H9 (cell line): ENCODE measurements at regions not wholly inside any gene's neighbourhood (a gene's known extent, or its start where the extent isn't known, plus 50 kb on each side); places are given as distances from the start of the nearest gene placed in this dataset.

Experiments
- DNase-seq: peaks from one replicate; pipeline ENCODE4 v3.0.0-alpha.2; 2017
- H2AFZ ChIP-seq: one replicate; pipeline ENCODE4 v1.6.1; 2013; ENCODE audit warnings: mild to moderate bottlenecking, low read length, control low read depth, moderate library complexity
- H2AK5ac ChIP-seq: 2 replicates; pipeline ENCODE4 v1.6.1; 2013; ENCODE audit warnings: low read length, control low read depth, mixed read lengths; ENCODE audit not compliant: insufficient read length
- H2BK120ac ChIP-seq: one replicate; pipeline ENCODE4 v1.6.1; 2013; ENCODE audit warnings: low read depth, mild to moderate bottlenecking, low read length, control low read depth, inconsistent platforms; ENCODE audit not compliant: poor library complexity, severe bottlenecking
- H2BK12ac ChIP-seq: 2 replicates; pipeline ENCODE4 v1.6.1; 2013; ENCODE audit warnings: low read length, control low read depth, mixed read lengths, low read depth; ENCODE audit not compliant: insufficient read length
- H2BK15ac ChIP-seq: 2 replicates; pipeline ENCODE4 v1.6.1; 2013; ENCODE audit warnings: low read depth, low read length, control low read depth
- H2BK20ac ChIP-seq: one replicate; pipeline ENCODE4 v1.6.1; 2013; ENCODE audit warnings: low read depth, mild to moderate bottlenecking, low read length, control low read depth, inconsistent platforms; ENCODE audit not compliant: poor library complexity, severe bottlenecking
- H2BK5ac ChIP-seq: 2 replicates; pipeline ENCODE4 v1.6.1; 2013; ENCODE audit warnings: low read length, control low read depth, mixed read lengths; ENCODE audit not compliant: insufficient read length
- H3K14ac ChIP-seq: 2 replicates; pipeline ENCODE4 v1.6.1; 2013; ENCODE audit warnings: low read length, control low read depth; ENCODE audit not compliant: insufficient read depth
- H3K18ac ChIP-seq: 2 replicates; pipeline ENCODE4 v1.6.1; 2013; ENCODE audit warnings: low read depth, mild to moderate bottlenecking, mixed read lengths, low read length, control low read depth; ENCODE audit not compliant: insufficient read length
- H3K23ac ChIP-seq: 2 replicates; pipeline ENCODE4 v1.6.1; 2013; ENCODE audit warnings: low read length, control low read depth, mixed read lengths, low read depth; ENCODE audit not compliant: insufficient read length
- H3K23me2 ChIP-seq: 2 replicates; pipeline ENCODE4 v1.6.1; 2013; ENCODE audit warnings: low read depth, mild to moderate bottlenecking, mixed read lengths, low read length, control low read depth; ENCODE audit not compliant: insufficient read length, poor library complexity, severe bottlenecking
- H3K27ac ChIP-seq: 2 replicates; pipeline ENCODE4 v1.5.1; 2013; ENCODE audit warnings: low read length, control low read depth, mixed read lengths, low read depth; ENCODE audit not compliant: insufficient read length
- H3K27me3 ChIP-seq: 2 replicates; pipeline ENCODE4 v1.6.1; 2013; ENCODE audit warnings: low read length, control low read depth, inconsistent platforms; ENCODE audit not compliant: insufficient read depth
- H3K4ac ChIP-seq: 2 replicates; pipeline ENCODE4 v1.6.1; 2013; ENCODE audit warnings: low read depth, mild to moderate bottlenecking, control low read depth, inconsistent platforms, low read length, moderate library complexity
- H3K4me1 ChIP-seq: 2 replicates; pipeline ENCODE4 v1.6.1; 2013; ENCODE audit warnings: low read length, control low read depth, inconsistent platforms; ENCODE audit not compliant: insufficient read depth
- H3K4me2 ChIP-seq: 2 replicates; pipeline ENCODE4 v1.6.1; 2013; ENCODE audit warnings: low read length, control low read depth, mixed read lengths; ENCODE audit not compliant: insufficient read length, insufficient read depth
- H3K56ac ChIP-seq: 2 replicates; pipeline ENCODE4 v1.6.1; 2013; ENCODE audit warnings: low read depth, mild to moderate bottlenecking, mixed read lengths, low read length, control low read depth; ENCODE audit not compliant: insufficient read length
- H3K79me1 ChIP-seq: 2 replicates; pipeline ENCODE4 v1.6.1; 2013; ENCODE audit warnings: low read depth, mild to moderate bottlenecking, moderate library complexity, low read length, control low read depth, inconsistent platforms; ENCODE audit not compliant: insufficient read depth, poor library complexity, severe bottlenecking
- H3K79me2 ChIP-seq: 2 replicates; pipeline ENCODE4 v1.6.1; 2013; ENCODE audit warnings: low read length, control low read depth, inconsistent platforms; ENCODE audit not compliant: insufficient read depth
- H3K9ac ChIP-seq: 2 replicates; pipeline ENCODE4 v1.6.1; 2013; ENCODE audit warnings: low read length, control low read depth, mixed read lengths; ENCODE audit not compliant: insufficient read length; ENCODE audit errors: extremely low read depth
- H3K9me3 ChIP-seq: one replicate; pipeline ENCODE4 v1.6.1; 2013; ENCODE audit warnings: low read depth, low read length, inconsistent platforms; ENCODE audit not compliant: control insufficient read depth
- H3T11ph ChIP-seq: one replicate; pipeline ENCODE4 v1.6.1; 2013; ENCODE audit warnings: mild to moderate bottlenecking, low read length, control low read depth, inconsistent platforms
- H4K20me1 ChIP-seq: one replicate; pipeline ENCODE4 v1.6.1; 2013; ENCODE audit not compliant: control insufficient read depth, insufficient read length, insufficient read depth
- H4K5ac ChIP-seq: 2 replicates; pipeline ENCODE4 v1.6.1; 2013; ENCODE audit warnings: low read depth, mild to moderate bottlenecking, mixed read lengths, low read length, control low read depth; ENCODE audit not compliant: insufficient read length
- H4K8ac ChIP-seq: replicated peaks from 2 replicates; pipeline ENCODE4 v1.6.1; 2013; ENCODE audit warnings: low read length, control low read depth, mixed read lengths, low read depth; ENCODE audit not compliant: insufficient read length
- H4K91ac ChIP-seq: 2 replicates; pipeline ENCODE4 v1.6.1; 2013; ENCODE audit warnings: low read depth, mild to moderate bottlenecking, moderate library complexity, mixed read lengths, low read length, control low read depth; ENCODE audit not compliant: insufficient read length
- H3K27ac Mint-ChIP-seq, 3 experiments: 2 replicates in 2 of 3; 3 replicates in 1 of 3; pipeline ENCODE4 v1.8.0; 2020 to 2021; ENCODE audit warnings: mixed read lengths in 3 of 3, mild to moderate bottlenecking in 1 of 3, moderate library complexity in 1 of 3
- H3K27me3 Mint-ChIP-seq: 2 replicates; pipeline ENCODE4 v1.8.0; 2021; ENCODE audit warnings: low read depth, mild to moderate bottlenecking, moderate library complexity, mixed read lengths
- H3K36me3 Mint-ChIP-seq, 3 experiments: 2 replicates in 2 of 3; 3 replicates in 1 of 3; pipeline ENCODE4 v1.8.0; 2020 to 2021; ENCODE audit warnings: low read depth in 3 of 3, mixed read lengths in 3 of 3; ENCODE audit not compliant: insufficient read depth in 1 of 3
- H3K4me1 Mint-ChIP-seq, 2 experiments: 2 replicates each; pipeline ENCODE4 v1.8.0; 2020; ENCODE audit warnings: mixed read lengths in 2 of 2
- H3K4me3 Mint-ChIP-seq, 2 experiments: 2 replicates in 1 of 2; 3 replicates in 1 of 2; pipeline ENCODE4 v1.8.0; 2020 to 2021; ENCODE audit warnings: mild to moderate bottlenecking in 2 of 2, mixed read lengths in 2 of 2, moderate library complexity in 1 of 2
- H3K9me3 Mint-ChIP-seq, 2 experiments: 2 replicates in 1 of 2; 3 replicates in 1 of 2; pipeline ENCODE4 v1.8.0; 2020; ENCODE audit warnings: mild to moderate bottlenecking in 2 of 2, mixed read lengths in 2 of 2, moderate library complexity in 1 of 2
- WGBS: extraction: QIAGEN DNeasy Blood & Tissue Kit; methylation state at CpG from one replicate; pipeline ENCODE4 v1.1.7; 2013; ENCODE audit warnings: missing lambda C conversion rate, low lambda C conversion rate, mixed read lengths; ENCODE audit not compliant: insufficient read length; ENCODE audit errors: extremely low coverage; 5-methylcytosine and 5-hydroxymethylcytosine counted together
- TF ChIP-seq, protein P1 (sequence below): fragments of 200-600 bp; sonication (generic); conservative IDR thresholded peaks from 3 replicates; pipeline ENCODE4 v1.8.0; 2021; ENCODE audit warnings: antibody characterized with exemption, mild to moderate bottlenecking

DNA sequence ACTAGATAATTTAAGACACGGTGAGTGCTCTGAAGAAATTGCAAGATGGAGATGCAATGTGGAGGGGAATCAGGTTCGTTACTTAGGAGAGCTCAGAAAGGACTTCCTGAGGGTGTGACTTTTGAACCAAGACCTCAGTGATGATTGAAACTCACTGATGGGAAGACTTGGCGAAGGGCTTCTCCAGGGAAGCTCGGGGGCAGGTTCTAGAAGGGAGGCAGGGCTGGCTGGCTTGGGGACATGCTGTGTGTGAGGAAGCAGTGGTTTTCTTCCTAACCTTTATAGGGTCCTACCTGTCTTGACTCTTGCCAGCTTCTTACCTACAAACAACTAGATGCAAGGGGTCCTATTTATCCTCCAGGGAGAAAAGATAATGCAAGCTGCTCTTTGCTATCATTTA, 637.9 kb downstream of the ACTR3B start:
- Histone ChIP-seq H3K9me3 (peaks cover 52% of the 10 kb centered on the region), H3K4me2 (no peak overlapping the region), H3K27me3 (no peaks in the 10 kb centered on the region), H3T11ph (no peak overlapping the region), H3K27ac (no peak overlapping the region), H3K4ac (no peak overlapping the region), H2AK5ac (no peak overlapping the region), H3K18ac (no peak overlapping the region), H3K4me1 (no peaks in the 10 kb centered on the region), H2BK12ac (no peak overlapping the region), H3K9ac (no peak overlapping the region), H2BK120ac (no peak overlapping the region), H3K23ac (no peak overlapping the region), H3K79me1 (no peaks in the 10 kb centered on the region), H3K23me2 (no peaks in the 10 kb centered on the region), H2BK15ac (no peak overlapping the region), H4K8ac (no peak overlapping the region), H4K5ac (no peak overlapping the region), H4K20me1 (no peaks in the 10 kb centered on the region), H2BK20ac (no peak overlapping the region), H2AFZ (no peak overlapping the region), H3K14ac (no peak overlapping the region), H3K56ac (no peak overlapping the region), H3K79me2 (no peaks in the 10 kb centered on the region), H4K91ac (no peak overlapping the region), H2BK5ac (no peak overlapping the region)
- H3K9me3 Mint-ChIP-seq = peaks cover 91 to 93% of the 10 kb centered on the region in 2 experiments
- peaks cover 2% of the 10 kb centered on the region for H3K27me3 Mint-ChIP-seq
- peaks cover 9 to 32% (median 11%) of the 10 kb centered on the region in 3 experiments for H3K36me3 Mint-ChIP-seq
- H3K4me3 Mint-ChIP-seq = no peak overlapping the region
- TF ChIP-seq, protein P1, sequence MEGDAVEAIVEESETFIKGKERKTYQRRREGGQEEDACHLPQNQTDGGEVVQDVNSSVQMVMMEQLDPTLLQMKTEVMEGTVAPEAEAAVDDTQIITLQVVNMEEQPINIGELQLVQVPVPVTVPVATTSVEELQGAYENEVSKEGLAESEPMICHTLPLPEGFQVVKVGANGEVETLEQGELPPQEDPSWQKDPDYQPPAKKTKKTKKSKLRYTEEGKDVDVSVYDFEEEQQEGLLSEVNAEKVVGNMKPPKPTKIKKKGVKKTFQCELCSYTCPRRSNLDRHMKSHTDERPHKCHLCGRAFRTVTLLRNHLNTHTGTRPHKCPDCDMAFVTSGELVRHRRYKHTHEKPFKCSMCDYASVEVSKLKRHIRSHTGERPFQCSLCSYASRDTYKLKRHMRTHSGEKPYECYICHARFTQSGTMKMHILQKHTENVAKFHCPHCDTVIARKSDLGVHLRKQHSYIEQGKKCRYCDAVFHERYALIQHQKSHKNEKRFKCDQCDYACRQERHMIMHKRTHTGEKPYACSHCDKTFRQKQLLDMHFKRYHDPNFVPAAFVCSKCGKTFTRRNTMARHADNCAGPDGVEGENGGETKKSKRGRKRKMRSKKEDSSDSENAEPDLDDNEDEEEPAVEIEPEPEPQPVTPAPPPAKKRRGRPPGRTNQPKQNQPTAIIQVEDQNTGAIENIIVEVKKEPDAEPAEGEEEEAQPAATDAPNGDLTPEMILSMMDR = no peak
- no CpG with 5 or more reads among the region's 4 CpGs for WGBS
- no peak overlapping the region for H3K27ac Mint-ChIP-seq
- DNase-seq = no peak
- no peaks in the 10 kb centered on the region for H3K4me1 Mint-ChIP-seq
